CD4-positive, alpha-beta memory T cell (primary cell): ENCODE measurements at regions not wholly inside any gene's neighbourhood (a gene's known extent, or its start where the extent isn't known, plus 50 kb on each side); places are given as distances from the start of the nearest gene placed in this dataset.
"Not testable (repeated sequence)": the region's sequence is repeated elsewhere in the genome, so short reads cannot be mapped to it uniquely, and the experiment has no call there.

Experiments used
- CTCF ChIA-PET: fragments of 350-600 bp; sonication (Branson Sonifier 250); formaldehyde crosslinking; loops from one replicate; lab custom pipeline; 2021; ENCODE audit warnings: inconsistent platforms; ENCODE audit not compliant: partially characterized antibody; lab: Charles Lee
- POLR2A ChIA-PET: fragments of 350-600 bp; sonication (Branson Sonifier 250); formaldehyde crosslinking; loops from one replicate; lab custom pipeline; 2021; ENCODE audit not compliant: partially characterized antibody; lab: Charles Lee
- DNase-seq, 5 donors: peaks; one replicate each; pipeline versions ENCODE4 v3.0.0 to v3.0.0-alpha.2; 2020 to 2022; ENCODE audit warnings: mixed read lengths in 1 of 5
- H3K27ac ChIP-seq: one replicate; pipeline ENCODE4 v1.7.0; 2013; ENCODE audit warnings: low read depth, low read length
- H3K27me3 ChIP-seq: 2 replicates; pipeline ENCODE4 v1.7.0; 2013; ENCODE audit warnings: mild to moderate bottlenecking, low read length, moderate library complexity; ENCODE audit not compliant: insufficient read depth
- H3K36me3 ChIP-seq: 2 replicates; pipeline ENCODE4 v1.7.0; 2013; ENCODE audit warnings: mild to moderate bottlenecking, low read length, moderate library complexity; ENCODE audit not compliant: insufficient read depth
- H3K4me1 ChIP-seq: 2 replicates; pipeline ENCODE4 v1.7.0; 2013; ENCODE audit warnings: mild to moderate bottlenecking, low read length, moderate library complexity; ENCODE audit not compliant: insufficient read depth
- H3K4me3 ChIP-seq, 2 donors: one replicate each; pipeline ENCODE4 v1.7.0; 2013; ENCODE audit warnings: low read length in 2 of 2, mild to moderate bottlenecking in 1 of 2
- H3K9me3 ChIP-seq, 2 donors: one replicate each; pipeline ENCODE4 v1.7.0; 2013; ENCODE audit warnings: low read length in 2 of 2, control low read depth in 1 of 2; ENCODE audit not compliant: control insufficient read depth in 1 of 2
- H3K27ac Mint-ChIP-seq, 7 donors: one replicate each; pipeline ENCODE4 v1.8.0; 2020 to 2021; ENCODE audit warnings: mixed read lengths in 7 of 7, mild to moderate bottlenecking in 6 of 7, inconsistent platforms in 3 of 7, moderate library complexity in 3 of 7
- H3K27me3 Mint-ChIP-seq, 2 donors: one replicate each; pipeline ENCODE4 v1.8.0; 2020 to 2021; ENCODE audit warnings: mixed read lengths in 2 of 2
- H3K36me3 Mint-ChIP-seq, 2 donors: one replicate each; pipeline ENCODE4 v1.8.0; 2020 to 2021; ENCODE audit warnings: mixed read lengths in 2 of 2, inconsistent platforms in 1 of 2, mild to moderate bottlenecking in 1 of 2
- H3K4me1 Mint-ChIP-seq, 4 donors: one replicate each; pipeline ENCODE4 v1.8.0; 2020 to 2021; ENCODE audit warnings: mixed read lengths in 4 of 4, mild to moderate bottlenecking in 1 of 4
- H3K4me3 Mint-ChIP-seq, 8 donors: one replicate each; pipeline ENCODE4 v1.8.0; 2020 to 2021; ENCODE audit warnings: mixed read lengths in 8 of 8, mild to moderate bottlenecking in 7 of 8, moderate library complexity in 6 of 8, inconsistent platforms in 3 of 8
- H3K9me3 Mint-ChIP-seq, 8 donors: one replicate each; pipeline ENCODE4 v1.8.0; 2020 to 2021; ENCODE audit warnings: mixed read lengths in 8 of 8, mild to moderate bottlenecking in 5 of 8, inconsistent platforms in 3 of 8, moderate library complexity in 1 of 8
- intact Hi-C: fragments of 100-400 bp; cut with micrococcal nuclease; formaldehyde crosslinking; loops from one replicate; pipeline ENCODE4 v1.15.1; 2023

GRCh38 chr10:117621795-117622420 is 79.4 kb downstream of the EMX2 start:
- POLR2A ChIA-PET, result no interaction called here
- Mint-ChIP-seq H3K9me3 (peaks cover 0 to 2% (median 0%) of the 10 kb centered on the region in 8 donors), H3K4me3 (no peak overlapping the region), H3K36me3 (no peaks in the 10 kb centered on the region), H3K27me3 (peaks cover 6 to 12% of the 10 kb centered on the region in 2 donors), H3K27ac (no peak overlapping the region), H3K4me1 (no peaks in the 10 kb centered on the region)
- Histone ChIP-seq H3K4me1 (no peaks in the 10 kb centered on the region), H3K27me3 (no peaks in the 10 kb centered on the region), H3K4me3 (no peak overlapping the region), H3K27ac (no peak overlapping the region), H3K9me3 (no peaks in the 10 kb centered on the region), H3K36me3 (no peaks in the 10 kb centered on the region)
- CTCF ChIA-PET, result no interaction called here
- intact Hi-C loops, result no loop called here
- DNase-seq, result no peak

- no peak overlapping the region for H3K4me3 Mint-ChIP-seq
- no peaks in the 10 kb centered on the region for H3K36me3 Mint-ChIP-seq
- ChIA-PET POLR2A (no interaction called here), CTCF (no interaction called here)
- H3K9me3 Mint-ChIP-seq, result peaks cover 0 to 2% (median 0%) of the 10 kb centered on the region in 8 donors
- intact Hi-C loops, result no loop called here
- no peaks in the 10 kb centered on the region for H3K4me1 Mint-ChIP-seq
- Histone ChIP-seq H3K27ac (no peak overlapping the region), H3K9me3 (no peaks in the 10 kb centered on the region), H3K4me1 (no peaks in the 10 kb centered on the region), H3K27me3 (no peaks in the 10 kb centered on the region), H3K4me3 (no peak overlapping the region), H3K36me3 (no peaks in the 10 kb centered on the region)
- no peak overlapping the region for H3K27ac Mint-ChIP-seq
- H3K27me3 Mint-ChIP-seq, result peaks cover 6 to 11% of the 10 kb centered on the region in 2 donors
- DNase-seq, result no peak
These were observed 80.1 kb downstream of the EMX2 start for GRCh38 chr10:117622471-117623184.

- H3K36me3 ChIP-seq, result no peaks in the 10 kb centered on the region
- Mint-ChIP-seq H3K27me3 (peaks cover 2 to 4% of the 10 kb centered on the region in 2 donors), H3K9me3 (peaks cover 0 to 2% (median 0%) of the 10 kb centered on the region in 8 donors), H3K4me3 (no peak overlapping the region), H3K4me1 (no peaks in the 10 kb centered on the region), H3K36me3 (no peaks in the 10 kb centered on the region), H3K27ac (no peak overlapping the region)
- CTCF ChIA-PET, result no interaction called here
- H3K27me3 ChIP-seq, result no peaks in the 10 kb centered on the region
- H3K27ac ChIP-seq, result no peak overlapping the region
- no peaks in the 10 kb centered on the region for H3K9me3 ChIP-seq
- H3K4me3 ChIP-seq, result no peak overlapping the region
- POLR2A ChIA-PET, result no interaction called here
- intact Hi-C loops, result no loop called here
- no peaks in the 10 kb centered on the region for H3K4me1 ChIP-seq
- no peak for DNase-seq
These were observed 83.7 kb downstream of the EMX2 start for GRCh38 chr10:117626228-117626627.

GRCh38 chr10:117627561-117627960 is 85.0 kb downstream of the EMX2 start:
- Histone ChIP-seq H3K4me3 (no peak overlapping the region), H3K27ac (no peak overlapping the region), H3K4me1 (no peaks in the 10 kb centered on the region), H3K27me3 (no peaks in the 10 kb centered on the region), H3K9me3 (no peaks in the 10 kb centered on the region), H3K36me3 (no peaks in the 10 kb centered on the region)
- Mint-ChIP-seq H3K36me3 (no peaks in the 10 kb centered on the region), H3K4me1 (no peaks in the 10 kb centered on the region), H3K27me3 (no peaks in the 10 kb centered on the region), H3K4me3 (no peak overlapping the region), H3K9me3 (peaks cover 0 to 3% (median 0%) of the 10 kb centered on the region in 8 donors), H3K27ac (no peak overlapping the region)
- intact Hi-C loops, result no loop called here
- DNase-seq, result no peak
- ChIA-PET CTCF (interaction anchor here (1.4 kb wide), 1 partner anchor 190 kb away, joined by 4 read pairs; no protein-coding TSS in a partner anchor), POLR2A (no interaction called here)

GRCh38 chr10:117629717-117630116 is 87.2 kb downstream of the EMX2 start:
- H3K27me3 Mint-ChIP-seq, H3K36me3 ChIP-seq, H3K27me3 ChIP-seq, H3K9me3 Mint-ChIP-seq, H3K4me1 Mint-ChIP-seq, POLR2A ChIA-PET, H3K36me3 Mint-ChIP-seq, H3K4me3 Mint-ChIP-seq, intact Hi-C loops, H3K27ac Mint-ChIP-seq, DNase-seq, H3K4me3 ChIP-seq, H3K4me1 ChIP-seq, H3K9me3 ChIP-seq, H3K27ac ChIP-seq: not testable (repeated sequence)
- CTCF ChIA-PET, result interaction anchor here (0.6 to 1.5 kb wide), 2 partner anchors 16 to 91 kb away, joined by 3 read pairs; no protein-coding TSS in a partner anchor

- no peak for DNase-seq
- no peaks in the 10 kb centered on the region for H3K36me3 ChIP-seq
- ChIA-PET POLR2A (no interaction called here), CTCF (no interaction called here)
- H3K27ac ChIP-seq, result no peak overlapping the region
- H3K4me3 Mint-ChIP-seq, result no peak overlapping the region
- H3K36me3 Mint-ChIP-seq, result no peaks in the 10 kb centered on the region
- H3K9me3 ChIP-seq, result no peaks in the 10 kb centered on the region
- H3K4me1 ChIP-seq, result no peaks in the 10 kb centered on the region
- H3K4me1 Mint-ChIP-seq, result no peaks in the 10 kb centered on the region
- peaks cover 0 to 3% (median 0%) of the 10 kb centered on the region in 8 donors for H3K9me3 Mint-ChIP-seq
- intact Hi-C loops, result no loop called here
- H3K4me3 ChIP-seq, result no peak overlapping the region
- H3K27me3 Mint-ChIP-seq, result peaks cover 0 to 4% of the 10 kb centered on the region in 2 donors
- no peak overlapping the region for H3K27ac Mint-ChIP-seq
- H3K27me3 ChIP-seq, result no peaks in the 10 kb centered on the region
These were observed 89.0 kb downstream of the EMX2 start for GRCh38 chr10:117631276-117632145.

GRCh38 chr10:117632406-117632805 is 89.9 kb downstream of the EMX2 start:
- Mint-ChIP-seq H3K27ac (no peak overlapping the region), H3K27me3 (peaks cover 0 to 4% of the 10 kb centered on the region in 2 donors), H3K4me1 (no peaks in the 10 kb centered on the region), H3K9me3 (peaks cover 0 to 3% (median 0%) of the 10 kb centered on the region in 8 donors), H3K4me3 (no peak overlapping the region), H3K36me3 (no peaks in the 10 kb centered on the region)
- no peak for DNase-seq
- Histone ChIP-seq H3K27me3 (no peaks in the 10 kb centered on the region), H3K4me3 (no peak overlapping the region), H3K27ac (no peak overlapping the region), H3K4me1 (no peaks in the 10 kb centered on the region), H3K36me3 (no peaks in the 10 kb centered on the region), H3K9me3 (no peaks in the 10 kb centered on the region)
- ChIA-PET POLR2A (no interaction called here), CTCF (no interaction called here)
- intact Hi-C loops, result no loop called here
